ENCODE measurements at regions not wholly inside any gene's neighbourhood (a gene's known extent, or its start where the extent isn't known, plus 50 kb on each side); places are given as distances from the start of the nearest gene placed in this dataset.

GRCh38 chr3:116920826-116921610 lies 211.4 kb downstream of the TUSC7 start:
- no peak for TF ChIP-seq FOXM1 (IDR thresholded peaks at IDR 0.05; ENCODE audit: borderline replicate concordance)
- no peak for TF ChIP-seq BHLHE40 (IDR thresholded peaks at IDR 0.05; ENCODE audit: borderline replicate concordance)
- TF ChIP-seq FOXA1 (IDR thresholded peaks at IDR 0.05), result no peak
- TF ChIP-seq ARNT (IDR thresholded peaks at IDR 0.05), result no peak
- TF ChIP-seq ELF4 (IDR thresholded peaks at IDR 0.05), result no peak
- TF ChIP-seq CTBP1 (IDR thresholded peaks at IDR 0.05; ENCODE audit: borderline replicate concordance), result no peak
- TF ChIP-seq SUZ12 (IDR thresholded peaks at IDR 0.05), result no peak
- TF ChIP-seq HDGF (IDR thresholded peaks at IDR 0.05; ENCODE audit: borderline replicate concordance), result no peak
